C4-2B (cell line): ENCODE measurements at regions not wholly inside any gene's neighbourhood (a gene's known extent, or its start where the extent isn't known, plus 50 kb on each side); places are given as distances from the start of the nearest gene placed in this dataset.

Experiments used
- ZFX ChIP-seq: fragments of 450-650 bp; IDR thresholded peaks from 2 replicates; pipeline ENCODE4 v1.6.1; 2017
- TF ChIP-seq, protein P1 (sequence below): fragments of 450-650 bp; conservative IDR thresholded peaks from 2 replicates; pipeline ENCODE4 v1.5.1; 2017; ENCODE audit warnings: mild to moderate bottlenecking

- TF ChIP-seq, protein P1, sequence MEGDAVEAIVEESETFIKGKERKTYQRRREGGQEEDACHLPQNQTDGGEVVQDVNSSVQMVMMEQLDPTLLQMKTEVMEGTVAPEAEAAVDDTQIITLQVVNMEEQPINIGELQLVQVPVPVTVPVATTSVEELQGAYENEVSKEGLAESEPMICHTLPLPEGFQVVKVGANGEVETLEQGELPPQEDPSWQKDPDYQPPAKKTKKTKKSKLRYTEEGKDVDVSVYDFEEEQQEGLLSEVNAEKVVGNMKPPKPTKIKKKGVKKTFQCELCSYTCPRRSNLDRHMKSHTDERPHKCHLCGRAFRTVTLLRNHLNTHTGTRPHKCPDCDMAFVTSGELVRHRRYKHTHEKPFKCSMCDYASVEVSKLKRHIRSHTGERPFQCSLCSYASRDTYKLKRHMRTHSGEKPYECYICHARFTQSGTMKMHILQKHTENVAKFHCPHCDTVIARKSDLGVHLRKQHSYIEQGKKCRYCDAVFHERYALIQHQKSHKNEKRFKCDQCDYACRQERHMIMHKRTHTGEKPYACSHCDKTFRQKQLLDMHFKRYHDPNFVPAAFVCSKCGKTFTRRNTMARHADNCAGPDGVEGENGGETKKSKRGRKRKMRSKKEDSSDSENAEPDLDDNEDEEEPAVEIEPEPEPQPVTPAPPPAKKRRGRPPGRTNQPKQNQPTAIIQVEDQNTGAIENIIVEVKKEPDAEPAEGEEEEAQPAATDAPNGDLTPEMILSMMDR, result no peak
- no peak for TF ChIP-seq ZFX
These were observed 63.2 kb upstream of the RPS23 start for GRCh38 chr5:82341325-82341724.
